ENCODE measurements at regions not wholly inside any gene's neighbourhood (a gene's known extent, or its start where the extent isn't known, plus 50 kb on each side); places are given as distances from the start of the nearest gene placed in this dataset.

DNA sequence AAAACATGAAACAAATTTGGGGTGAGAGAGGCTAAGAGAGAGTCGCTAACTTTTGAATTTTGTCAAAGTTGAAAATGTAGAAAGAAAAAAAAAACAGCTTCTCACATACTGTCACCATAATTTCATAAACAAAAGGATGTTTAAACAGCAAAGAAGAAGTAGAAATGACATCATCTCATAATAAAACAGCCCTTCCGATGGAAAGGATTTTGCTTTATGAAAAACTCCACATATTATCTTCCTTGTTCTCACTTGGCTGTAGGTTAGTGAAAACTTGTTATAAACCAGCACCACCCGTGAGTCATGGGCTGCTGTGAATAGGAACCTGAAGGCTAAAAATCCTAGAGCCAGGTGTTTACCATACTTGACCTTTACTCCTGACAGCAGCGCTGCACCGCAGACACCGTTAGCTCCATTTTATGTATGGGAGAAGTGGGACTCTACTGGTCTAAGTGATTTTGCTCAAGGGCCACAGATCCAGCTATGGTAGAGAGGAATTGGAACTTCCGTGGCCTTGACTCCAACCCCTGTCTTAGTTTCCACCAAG, 63.0 kb upstream of the VRK1 start:
- no peaks in the 10 kb centered on the region for H3K36me3 Mint-ChIP-seq
- CTCF ChIA-PET = no interaction called here
- H3K27me3 Mint-ChIP-seq = peaks cover 62% of the 10 kb centered on the region
- H3K9me3 Mint-ChIP-seq (ENCODE audit: low read depth) = no peaks in the 10 kb centered on the region
- DNase-seq = no peak
- H3K27ac Mint-ChIP-seq = no peak overlapping the region
- no peak overlapping the region for H3K4me3 Mint-ChIP-seq
- ATAC-seq = no peak
- peaks cover 4% of the 10 kb centered on the region for H3K4me1 Mint-ChIP-seq

DNA sequence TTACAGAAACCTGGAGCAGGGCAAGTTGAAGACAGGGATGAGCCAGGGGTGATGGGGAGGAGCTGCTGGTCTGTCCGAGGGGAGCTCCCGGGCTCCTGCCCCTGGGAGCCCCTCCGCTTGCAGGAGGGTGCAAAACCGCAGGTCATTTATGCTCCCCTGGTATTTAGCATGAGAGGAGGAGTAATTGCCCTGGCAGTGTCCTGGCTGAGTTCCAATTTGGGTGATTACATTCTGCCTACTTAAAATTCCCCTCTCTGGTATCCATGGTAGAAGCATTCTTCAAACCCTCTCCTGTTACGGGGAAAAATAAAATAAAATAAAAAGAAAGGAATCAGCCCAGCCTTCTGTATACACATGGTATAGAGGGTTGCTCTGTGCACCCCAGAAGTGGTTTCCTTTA, 61.7 kb upstream of the VRK1 start:
- H3K27me3 Mint-ChIP-seq = peaks cover 65% of the 10 kb centered on the region
- no peak overlapping the region for H3K4me3 Mint-ChIP-seq
- CTCF ChIA-PET = no interaction called here
- H3K27ac Mint-ChIP-seq = no peak overlapping the region
- peaks cover 4% of the 10 kb centered on the region for H3K4me1 Mint-ChIP-seq
- H3K36me3 Mint-ChIP-seq = no peaks in the 10 kb centered on the region
- no peaks in the 10 kb centered on the region for H3K9me3 Mint-ChIP-seq (ENCODE audit: low read depth)
- no peak for DNase-seq
- ATAC-seq = no peak

DNA sequence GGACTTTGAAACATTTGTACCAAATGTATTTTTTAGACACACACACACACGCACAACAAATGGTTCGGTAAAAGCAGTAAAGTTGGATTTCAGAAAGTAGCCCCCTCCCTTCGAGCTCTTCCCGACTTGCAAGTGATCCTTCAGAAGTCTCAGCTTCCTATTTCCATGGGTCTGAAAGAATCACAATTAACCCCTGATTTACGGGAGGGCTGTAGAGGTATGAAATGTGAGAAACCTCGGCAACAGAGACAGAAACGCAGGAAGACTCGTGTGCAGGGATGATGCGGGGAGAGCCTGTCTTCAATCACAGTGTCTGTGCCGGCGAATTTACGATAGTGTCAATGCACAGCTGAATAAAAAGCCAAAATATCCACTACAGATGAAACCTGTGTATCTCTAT, 60.7 kb upstream of the VRK1 start:
- Mint-ChIP-seq H3K27me3 (peaks cover 68% of the 10 kb centered on the region), H3K27ac (no peak overlapping the region), H3K36me3 (no peaks in the 10 kb centered on the region), H3K4me3 (no peak overlapping the region), H3K9me3 (ENCODE audit: low read depth) (no peaks in the 10 kb centered on the region), H3K4me1 (peaks cover 6% of the 10 kb centered on the region)
- ATAC-seq (no peak), DNase-seq (no peak)
- CTCF ChIA-PET = no interaction called here

- Mint-ChIP-seq H3K27ac (no peak overlapping the region), H3K4me1 (peaks cover 8% of the 10 kb centered on the region), H3K27me3 (peaks cover 77% of the 10 kb centered on the region), H3K36me3 (no peaks in the 10 kb centered on the region), H3K4me3 (no peak overlapping the region), H3K9me3 (ENCODE audit: low read depth) (no peaks in the 10 kb centered on the region)
- CTCF ChIA-PET = no interaction called here
- no peak for DNase-seq
- ATAC-seq = no peak
These were observed 59.3 kb upstream of the VRK1 start for GRCh38 chr14:96737881-96738280.

DNA sequence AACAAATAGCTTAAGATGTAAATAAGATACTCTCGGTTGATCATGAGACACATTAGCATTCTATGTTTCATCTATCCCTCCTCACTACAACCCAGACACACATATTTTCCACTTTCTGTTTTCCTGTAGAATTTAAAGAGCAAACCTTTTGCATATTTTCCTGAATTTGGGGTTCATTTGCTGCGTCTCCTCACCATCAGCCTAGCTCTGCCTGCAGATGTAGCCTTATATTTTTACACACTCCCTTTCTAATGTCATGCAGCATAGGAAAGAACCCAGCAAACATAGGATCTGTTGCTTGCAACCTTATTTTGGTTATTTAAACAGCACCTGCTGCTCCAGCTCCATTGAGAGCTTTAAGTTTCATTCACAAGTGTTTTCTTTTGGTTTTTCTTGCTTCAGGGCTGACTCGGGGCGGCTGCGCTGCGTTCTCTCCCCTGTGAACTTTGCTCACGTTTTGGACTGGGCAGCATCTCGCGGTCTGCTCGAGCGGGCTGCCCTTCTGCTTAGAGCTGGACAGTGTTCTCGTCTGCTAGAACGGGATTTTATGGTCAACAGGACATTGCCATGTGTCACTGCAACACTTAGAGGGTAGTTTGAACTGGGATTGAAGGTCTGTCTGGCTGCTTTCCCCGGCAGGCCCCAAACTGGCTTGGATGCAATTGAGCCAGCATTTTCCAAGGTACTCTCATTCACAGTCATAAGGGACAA, 57.8 kb upstream of the VRK1 start:
- Mint-ChIP-seq H3K36me3 (no peaks in the 10 kb centered on the region), H3K27ac (no peak overlapping the region), H3K9me3 (ENCODE audit: low read depth) (no peaks in the 10 kb centered on the region), H3K4me3 (no peak overlapping the region), H3K4me1 (peaks cover 8% of the 10 kb centered on the region), H3K27me3 (peaks cover 77% of the 10 kb centered on the region)
- no peak for DNase-seq
- ATAC-seq = no peak
- CTCF ChIA-PET = interaction anchor here (1.6 to 2.2 kb wide), 3 partner anchors 11 to 155 kb away, joined by 4 to 11 read pairs (median 9); no protein-coding TSS in a partner anchor

- peak; percentile 94 for ATAC-seq
- peaks cover 69% of the 10 kb centered on the region for H3K27me3 Mint-ChIP-seq
These were observed 55.8 kb upstream of the VRK1 start for GRCh38 chr14:96741151-96741977.

GRCh38 chr14:96744262-96744661, 52.9 kb upstream of the VRK1 start:
- DNase-seq = no peak
- H3K27me3 Mint-ChIP-seq = peaks cover 51% of the 10 kb centered on the region
- H3K9me3 Mint-ChIP-seq (ENCODE audit: low read depth) = no peaks in the 10 kb centered on the region
- no peak for ATAC-seq
- CTCF ChIA-PET = interaction anchor here (0.8 kb wide), 1 partner anchor 176 kb away, joined by 3 read pairs; no protein-coding TSS in a partner anchor
- peaks cover 3% of the 10 kb centered on the region for H3K4me1 Mint-ChIP-seq
- H3K4me3 Mint-ChIP-seq = no peak overlapping the region
- H3K36me3 Mint-ChIP-seq = no peaks in the 10 kb centered on the region
- no peak overlapping the region for H3K27ac Mint-ChIP-seq

More at GRCh38 chr14:96741151-96741977, 55.8 kb upstream of the VRK1 start:
- CTCF ChIA-PET = interaction anchor here (0.6 to 2.2 kb wide), 35 partner anchors 12 to 688 kb away, joined by 3 to 15 read pairs (median 3); no protein-coding TSS in a partner anchor
- Mint-ChIP-seq H3K4me1 (peaks cover 8% of the 10 kb centered on the region), H3K27ac (no peak overlapping the region), H3K36me3 (no peaks in the 10 kb centered on the region), H3K9me3 (ENCODE audit: low read depth) (no peaks in the 10 kb centered on the region), H3K4me3 (peak overlapping the region; percentile 41)
- DNase-seq = peak; percentile 76

GRCh38 chr14:96745500-96746051, 51.6 kb upstream of the VRK1 start:
- no peaks in the 10 kb centered on the region for H3K36me3 Mint-ChIP-seq
- ATAC-seq (no peak), DNase-seq (no peak)
- CTCF ChIA-PET = interaction anchor here (1.0 kb wide), 1 partner anchor 178 kb away, joined by 3 read pairs; no protein-coding TSS in a partner anchor
- H3K27ac Mint-ChIP-seq = no peak overlapping the region
- H3K9me3 Mint-ChIP-seq (ENCODE audit: low read depth) = no peaks in the 10 kb centered on the region
- peaks cover 41% of the 10 kb centered on the region for H3K27me3 Mint-ChIP-seq
- H3K4me1 Mint-ChIP-seq = peaks cover 3% of the 10 kb centered on the region
- no peak overlapping the region for H3K4me3 Mint-ChIP-seq

GRCh38 chr14:96746101-96746500, 51.1 kb upstream of the VRK1 start:
- CTCF ChIA-PET = no interaction called here
- Mint-ChIP-seq H3K27me3 (peaks cover 36% of the 10 kb centered on the region), H3K27ac (no peak overlapping the region), H3K4me1 (peaks cover 3% of the 10 kb centered on the region), H3K9me3 (ENCODE audit: low read depth) (no peaks in the 10 kb centered on the region), H3K4me3 (no peak overlapping the region), H3K36me3 (no peaks in the 10 kb centered on the region)
- ATAC-seq = no peak
- DNase-seq = no peak

GRCh38 chr14:96747006-96747405, 50.2 kb upstream of the VRK1 start:
- H3K4me3 Mint-ChIP-seq = no peak overlapping the region
- peaks cover under 1% of the 10 kb centered on the region for H3K4me1 Mint-ChIP-seq
- DNase-seq = no peak
- ATAC-seq = no peak
- H3K27me3 Mint-ChIP-seq = peaks cover 30% of the 10 kb centered on the region
- H3K36me3 Mint-ChIP-seq = no peaks in the 10 kb centered on the region
- H3K9me3 Mint-ChIP-seq (ENCODE audit: low read depth) = no peaks in the 10 kb centered on the region
- CTCF ChIA-PET = no interaction called here
- H3K27ac Mint-ChIP-seq = no peak overlapping the region
